Endothelial cell (in vitro differentiated cells): ENCODE measurements at regions not wholly inside any gene's neighbourhood (a gene's known extent, or its start where the extent isn't known, plus 50 kb on each side); places are given as distances from the start of the nearest gene placed in this dataset.
A peak's percentile ranks its signal among the peaks of the same experiment; 100 is the strongest.

Experiments used
- DNase-seq: peaks from one replicate; pipeline ENCODE4 v3.0.0; 2021; ENCODE audit warnings: low spot score
- H3K27ac Mint-ChIP-seq: one replicate; pipeline ENCODE4 v1.8.0; 2021; ENCODE audit warnings: mixed read lengths, inconsistent platforms; ENCODE audit not compliant: unreplicated experiment
- H3K27me3 Mint-ChIP-seq: one replicate; pipeline ENCODE4 v1.8.0; 2021; ENCODE audit warnings: mild to moderate bottlenecking, moderate library complexity, mixed read lengths, inconsistent platforms; ENCODE audit not compliant: unreplicated experiment
- H3K36me3 Mint-ChIP-seq: one replicate; pipeline ENCODE4 v1.8.0; 2021; ENCODE audit warnings: mild to moderate bottlenecking, low read depth, mixed read lengths, inconsistent platforms; ENCODE audit not compliant: unreplicated experiment
- H3K4me1 Mint-ChIP-seq: one replicate; pipeline ENCODE4 v1.8.0; 2021; ENCODE audit warnings: mild to moderate bottlenecking, mixed read lengths, inconsistent platforms; ENCODE audit not compliant: unreplicated experiment
- H3K4me3 Mint-ChIP-seq: one replicate; pipeline ENCODE4 v1.8.0; 2021; ENCODE audit warnings: mild to moderate bottlenecking, mixed read lengths, inconsistent platforms; ENCODE audit not compliant: unreplicated experiment
- H3K9me3 Mint-ChIP-seq: one replicate; pipeline ENCODE4 v1.8.0; 2021; ENCODE audit warnings: mixed read lengths, inconsistent platforms; ENCODE audit not compliant: unreplicated experiment
- TF ChIP-seq, protein P1 (sequence below): fragments of 200-600 bp; sonication (generic); IDR thresholded peaks from one replicate; pipeline ENCODE4 v1.5.0; 2021; ENCODE audit warnings: antibody characterized with exemption; ENCODE audit not compliant: unreplicated experiment

- Mint-ChIP-seq H3K36me3 (peaks cover 33% of the 10 kb centered on the region), H3K27me3 (peaks cover 22% of the 10 kb centered on the region), H3K4me1 (no peaks in the 10 kb centered on the region), H3K9me3 (peaks cover 53% of the 10 kb centered on the region), H3K27ac (no peak overlapping the region), H3K4me3 (peak overlapping the region; percentile 60)
- no peak for DNase-seq
- TF ChIP-seq, protein P1, sequence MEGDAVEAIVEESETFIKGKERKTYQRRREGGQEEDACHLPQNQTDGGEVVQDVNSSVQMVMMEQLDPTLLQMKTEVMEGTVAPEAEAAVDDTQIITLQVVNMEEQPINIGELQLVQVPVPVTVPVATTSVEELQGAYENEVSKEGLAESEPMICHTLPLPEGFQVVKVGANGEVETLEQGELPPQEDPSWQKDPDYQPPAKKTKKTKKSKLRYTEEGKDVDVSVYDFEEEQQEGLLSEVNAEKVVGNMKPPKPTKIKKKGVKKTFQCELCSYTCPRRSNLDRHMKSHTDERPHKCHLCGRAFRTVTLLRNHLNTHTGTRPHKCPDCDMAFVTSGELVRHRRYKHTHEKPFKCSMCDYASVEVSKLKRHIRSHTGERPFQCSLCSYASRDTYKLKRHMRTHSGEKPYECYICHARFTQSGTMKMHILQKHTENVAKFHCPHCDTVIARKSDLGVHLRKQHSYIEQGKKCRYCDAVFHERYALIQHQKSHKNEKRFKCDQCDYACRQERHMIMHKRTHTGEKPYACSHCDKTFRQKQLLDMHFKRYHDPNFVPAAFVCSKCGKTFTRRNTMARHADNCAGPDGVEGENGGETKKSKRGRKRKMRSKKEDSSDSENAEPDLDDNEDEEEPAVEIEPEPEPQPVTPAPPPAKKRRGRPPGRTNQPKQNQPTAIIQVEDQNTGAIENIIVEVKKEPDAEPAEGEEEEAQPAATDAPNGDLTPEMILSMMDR, result no peak
Measured at GRCh38 chr18:78390952-78391348, 588.7 kb upstream of the SALL3 start.

DNA sequence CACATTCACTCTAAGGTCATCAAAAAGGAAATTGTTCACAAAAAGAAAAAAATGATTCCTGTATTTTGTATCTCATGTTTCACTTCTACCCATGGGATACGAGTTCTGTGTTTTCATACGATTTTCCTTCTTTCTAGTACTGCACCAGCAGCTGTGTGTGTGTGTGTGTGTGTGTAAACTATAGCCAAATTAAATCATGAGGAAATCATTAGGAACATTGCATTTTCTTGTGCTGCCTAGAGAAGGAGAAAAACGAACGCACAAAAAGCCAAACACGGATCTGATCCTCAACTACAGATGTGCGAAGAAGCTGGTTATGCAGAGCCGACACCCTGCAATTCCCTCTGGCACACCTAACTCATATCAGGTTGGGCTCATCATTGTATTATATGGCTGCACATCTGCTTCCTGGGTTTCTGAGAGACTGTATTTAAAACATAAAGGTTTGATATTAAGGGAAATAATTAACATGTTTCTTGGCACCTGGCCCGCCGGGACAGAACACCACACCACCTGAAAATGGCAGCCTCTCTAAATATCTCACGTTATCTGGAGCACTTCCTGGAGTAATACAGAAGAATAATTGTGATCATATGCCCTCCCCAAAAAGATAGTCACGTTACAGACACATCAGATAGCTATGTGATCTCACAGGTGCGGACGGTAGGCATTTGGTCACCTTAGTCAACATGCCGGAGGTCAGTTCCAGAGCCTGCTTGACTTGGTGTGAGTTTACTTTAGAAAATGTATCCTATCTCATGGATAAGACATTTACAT is 586.3 kb upstream of the SALL3 start:
- H3K4me1 Mint-ChIP-seq, result no peaks in the 10 kb centered on the region
- H3K4me3 Mint-ChIP-seq, result no peak overlapping the region
- H3K27ac Mint-ChIP-seq, result no peak overlapping the region
- H3K9me3 Mint-ChIP-seq, result peaks cover 58% of the 10 kb centered on the region
- H3K36me3 Mint-ChIP-seq, result peaks cover 42% of the 10 kb centered on the region
- DNase-seq, result no peak
- TF ChIP-seq, protein P1, result no peak
- H3K27me3 Mint-ChIP-seq, result peaks cover 25% of the 10 kb centered on the region

DNA sequence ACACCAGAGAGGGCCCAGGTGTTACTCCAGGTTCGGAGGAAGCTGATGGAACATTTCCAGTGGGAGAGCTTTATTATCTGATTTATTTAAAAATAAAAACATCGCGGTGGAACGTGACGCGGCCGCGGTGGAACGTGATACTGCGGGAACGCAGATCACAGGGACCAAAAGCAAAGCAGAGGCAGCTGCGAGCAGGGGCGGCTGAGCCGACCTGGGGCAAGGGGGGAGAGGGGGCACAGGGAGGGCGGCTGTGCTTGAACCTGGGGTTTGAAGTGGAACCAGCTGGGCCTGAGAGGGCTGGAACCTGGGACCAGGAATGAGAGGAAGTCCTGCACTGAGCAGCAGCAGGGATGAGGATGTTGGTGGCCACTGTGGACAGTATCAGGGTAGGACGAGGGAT is 583.5 kb upstream of the SALL3 start:
- H3K27ac Mint-ChIP-seq, result no peak overlapping the region
- peaks cover 46% of the 10 kb centered on the region for H3K9me3 Mint-ChIP-seq
- no peak for DNase-seq

GRCh38 chr18:78396756-78397155 is 582.9 kb upstream of the SALL3 start:
- TF ChIP-seq, protein P1, result no peak
- Mint-ChIP-seq H3K27me3 (peaks cover 6% of the 10 kb centered on the region), H3K4me3 (no peak overlapping the region), H3K9me3 (peaks cover 48% of the 10 kb centered on the region), H3K27ac (no peak overlapping the region), H3K36me3 (peaks cover 24% of the 10 kb centered on the region), H3K4me1 (no peaks in the 10 kb centered on the region)
- DNase-seq, result no peak

More for the DNA sequence above, 583.5 kb upstream of the SALL3 start:
- Mint-ChIP-seq H3K4me3 (no peak overlapping the region), H3K27me3 (peaks cover 9% of the 10 kb centered on the region), H3K4me1 (no peaks in the 10 kb centered on the region), H3K36me3 (peaks cover 24% of the 10 kb centered on the region)
- TF ChIP-seq, protein P1, result no peak

DNA sequence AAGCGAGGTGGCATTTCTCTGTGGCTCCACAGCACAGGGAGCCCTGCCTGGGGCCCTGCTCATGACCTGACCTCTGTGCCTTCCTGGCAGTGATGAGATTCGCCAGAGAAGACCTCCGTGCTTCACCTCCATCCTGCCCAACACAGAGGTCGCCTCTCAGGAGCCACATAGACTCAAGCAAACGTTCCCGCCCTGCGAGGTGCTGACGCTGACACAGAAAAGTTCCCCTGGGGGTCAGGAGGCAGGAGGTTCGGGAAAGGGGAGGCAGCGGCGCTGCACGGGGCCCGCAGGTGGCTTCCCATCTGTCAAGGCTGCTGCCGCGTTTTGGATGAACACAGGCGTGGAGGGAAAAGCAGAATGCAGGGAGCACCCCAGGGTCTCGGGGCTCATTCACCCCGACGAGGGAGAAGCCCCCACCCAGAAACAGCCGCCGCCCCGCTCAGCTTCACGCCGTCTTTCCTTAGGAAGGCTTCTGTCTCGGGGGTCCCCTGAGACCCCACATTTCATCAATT is 579.6 kb upstream of the SALL3 start:
- Mint-ChIP-seq H3K27ac (no peak overlapping the region), H3K4me3 (no peak overlapping the region), H3K9me3 (peaks cover 56% of the 10 kb centered on the region), H3K4me1 (no peaks in the 10 kb centered on the region), H3K36me3 (peaks cover 24% of the 10 kb centered on the region), H3K27me3 (peaks cover 3% of the 10 kb centered on the region)
- TF ChIP-seq, protein P1, result no peak
- no peak for DNase-seq
